LHCN-M2 (cell line): ENCODE measurements at regions not wholly inside any gene's neighbourhood (a gene's known extent, or its start where the extent isn't known, plus 50 kb on each side); places are given as distances from the start of the nearest gene placed in this dataset.
"Not testable (repeated sequence)": the region's sequence is repeated elsewhere in the genome, so short reads cannot be mapped to it uniquely, and the experiment has no call there.

Experiments
- DNase-seq: peaks from one replicate; pipeline ENCODE4 v3.0.0-alpha.2; 2012; ENCODE audit warnings: low read depth

- DNase-seq = peak; percentile 90
Measured at GRCh38 chr3:30294241-30294667, 312.1 kb upstream of the TGFBR2 start.

DNA sequence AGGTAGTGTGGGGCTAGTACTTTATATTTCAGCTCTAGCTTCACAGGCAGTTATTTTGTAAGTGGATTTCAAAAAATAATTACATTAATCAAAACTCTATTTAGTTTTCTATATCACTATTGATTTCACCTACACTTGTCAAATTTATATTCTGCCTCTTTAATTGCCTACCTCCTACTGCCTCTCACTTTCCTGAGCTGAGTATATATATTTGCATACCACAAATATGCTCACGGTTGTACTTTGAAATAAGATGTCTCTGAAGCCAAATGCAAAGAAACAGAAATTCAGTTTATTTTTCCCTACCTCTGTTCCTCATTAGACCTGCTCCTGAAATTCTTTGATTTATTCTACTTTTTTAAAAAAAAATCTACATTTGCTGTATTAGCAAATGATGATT is 309.3 kb upstream of the TGFBR2 start:
- DNase-seq = no peak

DNA sequence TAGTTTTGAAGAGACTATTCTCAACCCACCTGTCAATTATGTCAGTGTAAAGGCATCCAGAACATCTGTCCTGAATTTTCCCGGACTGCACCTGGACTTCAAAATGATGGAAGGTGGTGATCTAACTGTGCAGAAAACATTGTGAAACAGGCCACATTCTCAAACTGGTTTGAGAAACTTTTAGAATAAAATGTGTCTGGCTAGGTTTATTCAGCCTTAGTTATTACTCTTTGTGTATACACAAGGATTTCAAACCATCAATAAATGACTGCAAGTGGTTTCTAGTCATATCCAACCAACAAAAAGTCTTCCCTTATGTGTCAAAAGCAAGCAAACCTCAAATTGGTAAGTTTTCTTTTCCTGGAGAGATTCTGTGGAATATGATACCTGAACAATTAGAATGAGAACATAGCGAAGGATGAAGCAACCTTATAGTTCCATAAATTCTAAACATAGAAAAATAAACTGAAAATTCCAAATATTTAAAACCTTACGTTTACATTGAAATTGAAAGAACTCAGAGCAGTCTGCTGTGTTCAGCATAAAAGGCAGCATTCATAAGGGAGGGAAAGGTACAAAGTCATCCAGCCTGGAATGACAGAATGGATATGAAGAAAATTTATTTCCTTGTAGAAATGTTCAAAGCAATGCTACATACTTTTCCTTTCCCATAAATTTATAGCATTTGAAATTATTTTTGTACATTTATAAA is 306.6 kb upstream of the TGFBR2 start:
- DNase-seq = peak; percentile 64

DNA sequence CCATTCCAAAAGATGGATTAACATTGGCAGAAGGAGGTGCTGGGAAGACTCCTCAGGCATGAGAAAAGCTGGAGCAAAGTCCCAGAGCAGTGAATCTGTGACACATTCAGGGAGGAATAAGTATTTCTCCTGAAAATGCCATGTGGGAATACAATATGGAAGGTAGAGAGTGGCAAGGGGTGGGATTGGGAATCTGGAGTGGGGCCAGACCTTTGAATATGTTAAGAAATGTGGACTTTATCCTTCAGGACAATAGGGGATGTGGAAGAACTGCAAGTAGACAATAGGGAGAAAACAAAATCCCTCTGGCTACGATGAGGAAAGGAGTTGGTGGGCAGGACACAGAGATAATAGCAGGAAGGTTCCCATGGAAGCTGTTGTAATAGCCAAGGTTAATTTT is 305.6 kb upstream of the TGFBR2 start:
- DNase-seq = no peak

DNA sequence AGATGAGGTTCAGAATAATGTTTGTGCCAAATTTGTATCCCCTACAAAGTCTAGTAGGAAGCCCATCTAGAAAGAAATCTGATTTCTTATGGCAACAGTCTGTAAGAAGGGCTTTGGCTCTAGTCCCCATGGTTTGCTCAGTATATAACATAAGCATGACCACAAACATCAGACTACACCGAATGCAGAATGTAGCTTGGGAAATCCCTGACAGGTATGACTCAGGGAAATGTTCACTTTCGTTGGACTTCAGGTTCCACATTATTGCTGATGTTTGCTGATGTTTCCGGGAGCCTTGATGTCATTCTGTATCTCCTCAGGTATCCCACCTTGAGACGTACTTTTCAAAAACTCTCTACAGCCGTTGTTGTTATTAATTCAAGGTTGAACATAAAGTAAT is 304.4 kb upstream of the TGFBR2 start:
- DNase-seq = no peak

DNA sequence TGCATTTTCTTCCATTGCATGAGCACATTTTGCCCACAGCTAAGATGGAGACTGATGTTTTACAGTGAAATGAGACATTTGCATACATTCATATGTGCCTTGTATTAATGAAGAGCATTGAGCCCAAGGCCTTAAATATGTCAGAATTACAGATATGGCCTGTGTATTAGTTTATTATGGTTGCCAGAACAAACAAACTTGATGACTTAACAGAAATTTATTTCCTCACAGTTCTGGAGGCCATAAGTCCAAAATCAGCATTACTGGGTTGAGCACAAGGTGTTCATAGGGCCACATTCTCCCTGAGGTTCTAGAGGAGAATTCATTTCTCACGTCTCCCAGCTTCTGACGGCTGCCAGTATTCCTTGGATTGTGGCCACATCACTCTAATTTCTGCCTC is 302.6 kb upstream of the TGFBR2 start:
- no peak for DNase-seq

DNA sequence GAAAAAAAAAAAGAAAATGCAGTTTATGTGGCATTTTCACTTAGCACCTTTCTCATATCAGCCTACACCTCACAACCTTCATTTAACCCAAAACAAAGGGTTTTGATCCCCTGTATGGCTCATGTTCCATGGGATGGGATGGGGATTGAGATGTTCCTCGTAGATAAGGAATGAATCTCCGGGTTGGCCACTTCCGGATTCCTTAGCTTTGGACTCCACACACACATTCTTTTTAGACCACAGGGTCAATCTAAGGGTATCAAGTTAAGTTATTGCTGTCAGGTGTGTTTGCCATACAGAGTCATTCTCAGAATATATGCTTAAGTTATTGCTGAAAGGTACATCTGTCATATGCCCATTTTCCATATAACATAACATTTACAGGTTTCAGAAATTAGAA is 301.4 kb upstream of the TGFBR2 start:
- DNase-seq = peak; percentile 76

DNA sequence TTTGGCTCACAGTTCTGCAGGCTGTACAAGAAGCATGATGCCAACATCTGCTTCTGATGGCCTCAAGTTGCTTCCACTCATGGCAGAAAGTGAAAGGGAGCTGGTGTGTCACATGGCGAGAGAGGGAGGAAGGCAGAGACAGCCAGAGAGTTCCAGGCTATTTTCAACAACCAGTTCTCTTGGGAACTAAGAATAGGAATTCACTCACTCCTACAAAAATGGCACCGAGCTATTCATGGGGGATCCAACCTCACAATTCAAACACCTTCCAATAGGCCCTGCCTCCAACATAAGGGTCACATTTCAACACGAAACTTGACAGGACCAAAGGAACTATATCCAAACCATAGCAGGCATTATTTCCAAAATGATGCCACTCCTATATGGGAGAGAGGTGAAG is 299.5 kb upstream of the TGFBR2 start:
- DNase-seq = no peak

DNA sequence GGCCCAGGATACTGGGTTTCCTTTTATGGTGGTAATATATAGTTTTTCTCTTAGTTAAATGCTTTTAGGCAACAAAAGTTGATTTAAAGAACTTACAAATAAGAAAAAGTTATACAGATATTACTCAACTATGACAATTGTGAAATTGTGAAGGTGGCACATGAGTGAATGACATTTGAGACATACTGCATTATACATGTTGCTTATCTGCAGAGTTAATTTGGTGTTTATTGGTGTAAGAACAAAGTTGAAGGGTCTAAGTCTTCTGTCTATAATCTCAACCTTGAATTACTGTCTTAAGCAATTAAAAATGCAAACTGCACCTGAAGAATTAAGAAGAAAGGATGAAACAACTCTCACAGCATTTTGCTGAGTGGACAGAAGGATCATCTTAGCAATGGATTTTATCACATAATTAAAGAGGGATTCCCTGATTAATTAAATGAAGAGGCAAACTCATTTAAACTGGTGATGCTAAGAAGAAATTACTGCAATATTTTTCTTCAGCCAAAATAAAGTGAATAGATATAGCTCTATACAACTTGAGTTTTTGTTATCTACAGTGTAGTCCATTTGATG is 298.9 kb upstream of the TGFBR2 start:
- DNase-seq = no peak

- no peak for DNase-seq
Measured at GRCh38 chr3:30308131-30308530, 298.3 kb upstream of the TGFBR2 start.

GRCh38 chr3:30309961-30310954 is 296.1 kb upstream of the TGFBR2 start:
- no peak for DNase-seq

- DNase-seq = no peak
Measured at GRCh38 chr3:30311781-30312180, 294.6 kb upstream of the TGFBR2 start.

DNA sequence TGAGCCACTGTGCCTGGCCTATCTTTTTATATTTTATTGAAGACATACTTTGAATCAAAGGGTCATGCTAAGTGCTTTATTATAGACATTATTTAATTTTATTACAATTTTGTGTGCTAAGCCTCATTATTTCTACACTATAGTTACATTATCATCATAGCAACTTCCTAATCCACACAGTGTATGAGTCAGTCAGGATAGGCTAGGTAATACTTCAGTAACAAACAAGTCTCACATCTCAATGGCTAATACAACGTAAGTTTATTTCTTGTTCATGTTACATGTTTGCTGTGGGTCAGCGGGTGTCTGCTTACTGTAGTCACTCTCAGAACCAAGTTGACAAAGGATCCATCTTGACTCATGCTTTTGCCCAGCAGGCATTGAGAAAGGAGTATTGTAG is 292.6 kb upstream of the TGFBR2 start:
- DNase-seq = no peak

DNA sequence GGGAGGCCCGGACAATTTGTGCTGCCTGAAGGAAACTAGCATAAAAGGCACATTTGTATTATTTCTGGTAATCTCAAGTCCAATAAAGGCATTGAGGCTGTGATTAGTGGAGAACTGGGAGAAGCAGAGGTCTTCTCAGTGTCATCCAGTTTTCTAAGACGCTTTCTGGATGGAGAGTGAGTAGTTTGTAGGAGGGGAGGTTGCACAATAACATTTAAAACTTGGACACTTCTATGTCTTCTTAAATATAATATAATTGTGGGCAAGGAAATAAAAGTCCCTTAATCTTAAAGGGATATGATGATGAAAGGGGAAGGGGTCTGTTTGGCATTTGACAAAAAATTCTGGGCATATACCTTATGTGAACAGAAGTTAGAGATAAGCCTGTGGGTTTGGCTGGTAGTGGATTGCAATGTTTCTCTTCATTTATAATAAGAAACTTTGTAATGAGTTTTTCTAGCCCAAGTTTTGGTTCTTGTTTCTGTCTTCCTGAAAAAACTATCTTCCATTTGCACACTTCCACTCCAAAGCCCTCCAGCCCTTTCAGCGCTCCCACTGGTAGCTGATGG is 291.6 kb upstream of the TGFBR2 start:
- DNase-seq = no peak

DNA sequence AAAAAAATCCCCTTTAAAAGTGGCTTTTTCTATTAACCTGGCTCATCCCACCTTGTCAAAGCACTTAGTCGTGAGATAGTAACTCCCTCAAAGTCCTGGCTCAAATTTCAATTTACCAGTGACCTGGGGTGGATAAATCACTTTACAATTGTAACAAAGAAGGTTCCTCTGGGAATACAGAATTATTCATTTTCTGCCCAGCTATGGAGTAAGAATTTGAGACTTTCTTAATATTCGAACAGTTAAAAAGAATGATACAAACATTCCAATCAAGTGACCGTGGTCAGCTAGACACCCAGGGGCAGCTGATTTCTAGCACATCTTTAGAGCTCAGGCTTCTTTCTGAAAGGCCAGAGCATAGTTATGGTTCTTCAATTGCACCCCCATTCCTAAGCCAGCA is 291.0 kb upstream of the TGFBR2 start:
- DNase-seq = peak; percentile 87

DNA sequence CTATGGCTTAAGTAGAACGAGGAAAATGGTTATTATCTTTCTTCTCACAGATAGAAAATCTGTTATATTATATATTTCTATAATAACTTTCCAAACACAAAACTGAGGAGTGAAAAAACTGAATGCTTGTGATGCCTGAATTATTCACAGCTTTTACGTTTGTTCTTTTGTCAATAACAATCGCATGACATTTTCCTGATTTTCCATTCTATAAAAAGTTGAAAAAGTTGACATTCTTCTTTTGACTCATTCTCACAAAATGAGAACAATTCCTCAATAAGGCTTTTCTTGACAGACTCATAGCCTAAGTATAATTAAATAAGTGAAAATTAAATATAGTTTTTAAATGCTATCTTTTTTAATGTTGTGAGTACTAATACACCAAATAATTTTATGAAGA is 288.8 kb upstream of the TGFBR2 start:
- no peak for DNase-seq

DNA sequence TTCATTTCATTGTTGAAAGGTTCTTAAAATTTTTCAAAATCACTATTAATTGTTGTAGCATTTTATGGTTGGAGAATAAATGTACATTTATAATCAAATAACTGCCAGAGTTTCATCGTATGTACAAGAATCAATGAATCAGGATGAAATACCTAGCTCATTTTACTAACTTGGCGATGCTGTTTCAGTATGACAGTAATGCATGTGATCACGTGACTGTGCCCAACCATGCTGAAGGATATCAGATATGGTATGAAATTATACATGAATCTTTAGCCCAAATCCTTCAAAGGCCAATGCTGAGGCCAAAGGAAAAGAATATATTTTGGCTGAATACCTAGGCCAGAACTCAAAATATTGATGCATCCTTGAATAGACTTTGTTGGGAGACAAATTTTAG is 288.3 kb upstream of the TGFBR2 start:
- no peak for DNase-seq

DNA sequence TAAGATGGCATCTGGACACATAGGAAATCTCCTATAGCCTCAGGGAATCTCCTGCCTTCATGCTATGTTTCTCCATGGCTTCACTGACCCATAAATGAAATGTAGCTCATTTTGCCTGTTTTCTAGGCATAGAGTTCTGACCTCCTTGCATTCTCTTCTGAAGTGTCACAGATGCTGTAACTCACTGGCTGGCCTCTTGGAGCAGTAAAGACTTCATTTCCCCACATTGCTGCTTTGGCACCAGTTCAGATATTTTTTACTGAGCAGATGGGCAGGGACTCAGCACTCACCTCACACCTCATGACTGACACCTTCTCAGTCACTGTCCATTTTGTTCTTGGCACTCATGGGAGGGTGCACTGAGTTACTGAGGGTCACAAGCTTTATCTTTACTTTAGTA is 286.7 kb upstream of the TGFBR2 start:
- DNase-seq = peak; percentile 80

DNA sequence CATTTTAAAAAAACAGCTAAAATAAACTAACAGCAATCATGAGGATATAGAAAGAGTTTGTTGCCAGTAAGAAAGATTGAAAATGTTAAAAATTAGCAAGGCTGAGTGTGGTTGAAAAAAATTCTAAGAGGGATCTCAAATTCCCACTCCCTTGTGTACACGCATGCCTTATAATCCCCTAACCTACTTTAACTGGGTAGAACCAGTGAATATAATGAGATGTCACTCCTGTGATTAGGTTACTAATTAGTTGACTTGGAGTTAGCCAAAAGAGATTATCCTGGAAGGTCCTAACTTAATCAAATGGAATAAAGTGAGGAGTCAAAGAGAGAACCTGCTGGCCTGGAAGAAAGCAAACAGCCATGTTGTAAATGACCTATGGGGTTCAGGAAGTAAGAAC is 286.0 kb upstream of the TGFBR2 start:
- no peak for DNase-seq

GRCh38 chr3:30321065-30321464 is 285.3 kb upstream of the TGFBR2 start:
- no peak for DNase-seq

- DNase-seq = not testable (repeated sequence)
Measured at GRCh38 chr3:30323649-30324048, 282.8 kb upstream of the TGFBR2 start.

DNA sequence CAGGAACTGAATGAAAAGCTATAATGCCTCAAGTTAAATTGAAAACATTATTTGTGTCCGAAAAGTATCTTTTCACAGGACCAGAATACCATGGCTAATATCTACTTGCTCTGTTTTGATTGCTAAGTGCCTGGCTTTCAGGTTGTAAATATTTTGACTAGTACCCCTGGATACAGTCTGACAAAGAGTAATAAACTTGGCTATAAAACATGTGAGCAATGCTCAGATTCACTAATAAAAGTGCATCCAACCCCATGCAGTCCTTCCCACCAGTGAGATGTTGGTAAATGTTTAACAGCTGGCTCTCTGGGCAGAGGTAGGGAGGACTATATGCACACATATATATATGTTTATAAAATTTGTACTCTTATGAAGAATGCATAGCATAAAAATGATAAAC is 281.8 kb upstream of the TGFBR2 start:
- peak; percentile 59 for DNase-seq
